Neural progenitor cell (in vitro differentiated cells): ENCODE measurements at regions not wholly inside any gene's neighbourhood (a gene's known extent, or its start where the extent isn't known, plus 50 kb on each side); places are given as distances from the start of the nearest gene placed in this dataset.
"Not testable (repeated sequence)": the region's sequence is repeated elsewhere in the genome, so short reads cannot be mapped to it uniquely, and the experiment has no call there.

Experiments
- EZH2 ChIP-seq: fragments of 200-600 bp; sonication (generic); IDR thresholded peaks from 2 replicates; pipeline ENCODE4 v1.6.1; 2017; ENCODE audit warnings: antibody characterized with exemption, mild to moderate bottlenecking, moderate library complexity
- TF ChIP-seq, protein P1 (sequence below): fragments of 200-600 bp; sonication (generic); IDR thresholded peaks from 2 replicates; pipeline ENCODE4 v1.5.1; 2017; ENCODE audit warnings: antibody characterized with exemption, mild to moderate bottlenecking

DNA sequence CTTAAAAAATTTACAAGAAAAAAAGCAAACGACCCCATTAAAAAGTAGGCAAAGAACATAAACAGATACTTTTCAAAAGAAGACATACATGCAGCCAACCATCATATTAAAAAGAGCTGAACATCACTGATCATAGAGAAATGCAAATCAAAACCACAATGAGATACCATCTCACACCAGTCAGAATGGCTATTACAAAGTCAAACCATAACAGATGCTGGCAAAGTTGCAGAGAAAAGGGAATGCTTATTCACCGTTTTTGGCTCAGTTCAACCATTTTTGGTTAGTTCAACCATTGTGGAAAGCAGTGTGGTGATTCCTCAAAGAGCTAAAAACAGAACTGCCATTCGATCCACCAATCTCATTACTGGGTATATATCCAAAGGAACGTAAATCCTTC is 230.6 kb downstream of the FOXG1 start:
- TF ChIP-seq, protein P1, sequence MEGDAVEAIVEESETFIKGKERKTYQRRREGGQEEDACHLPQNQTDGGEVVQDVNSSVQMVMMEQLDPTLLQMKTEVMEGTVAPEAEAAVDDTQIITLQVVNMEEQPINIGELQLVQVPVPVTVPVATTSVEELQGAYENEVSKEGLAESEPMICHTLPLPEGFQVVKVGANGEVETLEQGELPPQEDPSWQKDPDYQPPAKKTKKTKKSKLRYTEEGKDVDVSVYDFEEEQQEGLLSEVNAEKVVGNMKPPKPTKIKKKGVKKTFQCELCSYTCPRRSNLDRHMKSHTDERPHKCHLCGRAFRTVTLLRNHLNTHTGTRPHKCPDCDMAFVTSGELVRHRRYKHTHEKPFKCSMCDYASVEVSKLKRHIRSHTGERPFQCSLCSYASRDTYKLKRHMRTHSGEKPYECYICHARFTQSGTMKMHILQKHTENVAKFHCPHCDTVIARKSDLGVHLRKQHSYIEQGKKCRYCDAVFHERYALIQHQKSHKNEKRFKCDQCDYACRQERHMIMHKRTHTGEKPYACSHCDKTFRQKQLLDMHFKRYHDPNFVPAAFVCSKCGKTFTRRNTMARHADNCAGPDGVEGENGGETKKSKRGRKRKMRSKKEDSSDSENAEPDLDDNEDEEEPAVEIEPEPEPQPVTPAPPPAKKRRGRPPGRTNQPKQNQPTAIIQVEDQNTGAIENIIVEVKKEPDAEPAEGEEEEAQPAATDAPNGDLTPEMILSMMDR, result not testable (repeated sequence)
- not testable (repeated sequence) for TF ChIP-seq EZH2
